Sigmoid colon (tissue), 6 donors: ENCODE measurements at regions not wholly inside any gene's neighbourhood (a gene's known extent, or its start where the extent isn't known, plus 50 kb on each side); places are given as distances from the start of the nearest gene placed in this dataset.

Source experiments
- DNase-seq: peaks from one replicate; pipeline ENCODE4 v3.0.0-alpha.2; 2019
- H3K27ac ChIP-seq, 4 donors: fragments of 200-600 bp; sonication (generic); one replicate each; pipeline ENCODE4 v1.5.1; 2016 to 2019; ENCODE audit warnings: mild to moderate bottlenecking in 1 of 4
- H3K27me3 ChIP-seq, 3 donors: fragments of 200-600 bp; sonication (generic); one replicate each; pipeline ENCODE4 v1.5.1; 2019; ENCODE audit warnings: mild to moderate bottlenecking in 1 of 3
- H3K36me3 ChIP-seq, 4 donors: fragments of 200-600 bp; sonication (generic); one replicate each; pipeline ENCODE4 v1.5.1; 2016 to 2019
- H3K4me1 ChIP-seq, 4 donors: fragments of 200-600 bp; sonication (generic); one replicate each; pipeline ENCODE4 v1.5.1; 2017 to 2019
- H3K4me3 ChIP-seq, 4 donors: fragments of 200-600 bp; sonication (generic); one replicate each; pipeline ENCODE4 v1.5.1; 2017 to 2019; ENCODE audit warnings: mild to moderate bottlenecking in 2 of 4, moderate library complexity in 1 of 4
- H3K9me3 ChIP-seq, 4 donors: fragments of 200-600 bp in 3 of 4; sonication (generic) in 3 of 4; one replicate each; pipeline versions ENCODE4 v1.5.1 to v1.6.1; 2013 to 2019
- EP300 ChIP-seq, 4 donors: sonication (generic); formaldehyde crosslinking; IDR thresholded peaks; one replicate each; pipeline ENCODE4 v1.6.1; 2017; ENCODE audit warnings: antibody characterized with exemption in 4 of 4
- POLR2A ChIP-seq, 2 donors: fragments of 450-650 bp; IDR thresholded peaks; one replicate each; pipeline ENCODE4 v1.6.1; 2016; ENCODE audit warnings: antibody characterized with exemption in 2 of 2, mild to moderate bottlenecking in 2 of 2, moderate library complexity in 2 of 2
- POLR2AphosphoS5 ChIP-seq, 4 donors: sonication (generic); formaldehyde crosslinking; IDR thresholded peaks; one replicate each; pipeline ENCODE4 v1.6.1; 2017; ENCODE audit warnings: antibody characterized with exemption in 4 of 4
- WGBS, 2 donors: extraction: QIAGEN DNeasy Blood & Tissue Kit; methylation state at CpG; one replicate each; pipeline ENCODE4 v1.1.7; 2013; 5-methylcytosine and 5-hydroxymethylcytosine counted together
- intact Hi-C: fragments of 100-400 bp; cut with DNase I; formaldehyde crosslinking; loops from one replicate; pipeline ENCODE4 v1.15.1; 2023
- TF ChIP-seq, protein P1 (sequence below), 4 experiments: fragments of 450-650 bp in 3 of 4; fragments of 200-600 bp in 1 of 4; IDR thresholded peaks; one replicate each; pipeline ENCODE4 v1.5.1; 2016 to 2019; ENCODE audit warnings: antibody characterized with exemption in 4 of 4, mild to moderate bottlenecking in 3 of 4, moderate library complexity in 2 of 4
- donor health status: healthy with polysubstance abuse.
- donor health status: healthy.

DNA sequence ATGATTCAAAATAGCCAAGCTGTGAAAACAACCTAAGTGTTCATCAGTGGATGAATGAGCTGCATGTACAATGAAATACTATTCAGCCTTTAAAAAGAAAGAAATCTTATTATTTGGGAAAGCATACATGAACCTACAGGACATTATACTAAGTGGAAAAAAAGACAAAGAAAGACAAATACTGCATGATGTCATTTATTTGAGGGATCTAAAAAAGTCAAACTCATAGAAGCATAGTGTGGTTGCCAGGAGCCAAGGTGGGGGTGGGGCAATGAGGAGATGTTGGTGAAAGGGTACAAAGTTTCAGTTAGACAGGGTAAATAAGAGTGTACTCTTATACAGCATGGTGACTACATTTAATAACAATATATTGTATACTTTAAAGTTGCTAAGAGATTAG is 261.5 kb downstream of the PARP8 start:
- TF ChIP-seq, protein P1, sequence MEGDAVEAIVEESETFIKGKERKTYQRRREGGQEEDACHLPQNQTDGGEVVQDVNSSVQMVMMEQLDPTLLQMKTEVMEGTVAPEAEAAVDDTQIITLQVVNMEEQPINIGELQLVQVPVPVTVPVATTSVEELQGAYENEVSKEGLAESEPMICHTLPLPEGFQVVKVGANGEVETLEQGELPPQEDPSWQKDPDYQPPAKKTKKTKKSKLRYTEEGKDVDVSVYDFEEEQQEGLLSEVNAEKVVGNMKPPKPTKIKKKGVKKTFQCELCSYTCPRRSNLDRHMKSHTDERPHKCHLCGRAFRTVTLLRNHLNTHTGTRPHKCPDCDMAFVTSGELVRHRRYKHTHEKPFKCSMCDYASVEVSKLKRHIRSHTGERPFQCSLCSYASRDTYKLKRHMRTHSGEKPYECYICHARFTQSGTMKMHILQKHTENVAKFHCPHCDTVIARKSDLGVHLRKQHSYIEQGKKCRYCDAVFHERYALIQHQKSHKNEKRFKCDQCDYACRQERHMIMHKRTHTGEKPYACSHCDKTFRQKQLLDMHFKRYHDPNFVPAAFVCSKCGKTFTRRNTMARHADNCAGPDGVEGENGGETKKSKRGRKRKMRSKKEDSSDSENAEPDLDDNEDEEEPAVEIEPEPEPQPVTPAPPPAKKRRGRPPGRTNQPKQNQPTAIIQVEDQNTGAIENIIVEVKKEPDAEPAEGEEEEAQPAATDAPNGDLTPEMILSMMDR (IDR thresholded peaks at IDR 0.05) = no peak
- TF ChIP-seq POLR2A (IDR thresholded peaks at IDR 0.05) (no peak), EP300 (IDR thresholded peaks at IDR 0.05) (no peak), POLR2AphosphoS5 (IDR thresholded peaks at IDR 0.05) (no peak)
- H3K9me3 ChIP-seq = no peaks in the 10 kb centered on the region
- H3K4me3 ChIP-seq = no peak overlapping the region
- intact Hi-C loops = no loop called here
- no peaks in the 10 kb centered on the region for H3K36me3 ChIP-seq
- no peaks in the 10 kb centered on the region for H3K4me1 ChIP-seq
- H3K27ac ChIP-seq = no peak overlapping the region
- DNase-seq = no peak
- H3K27me3 ChIP-seq = no peaks in the 10 kb centered on the region

DNA sequence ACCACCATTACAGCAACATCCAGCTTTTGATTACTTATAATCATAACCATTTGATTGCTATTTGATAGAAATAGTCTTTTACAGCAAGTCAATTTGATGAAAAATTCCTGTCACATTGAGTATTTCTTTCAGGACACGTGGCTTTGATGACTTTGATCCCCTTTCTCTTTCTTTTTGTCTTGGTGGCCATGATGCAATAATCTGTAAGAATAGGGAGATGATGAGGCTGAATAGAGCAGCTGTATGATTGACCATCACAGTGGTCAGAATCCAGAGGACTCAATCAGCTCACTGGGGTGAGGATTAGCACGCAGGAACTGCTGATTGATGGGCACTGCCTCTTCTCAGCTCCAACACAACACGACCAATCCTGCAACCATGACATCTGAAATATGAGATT is 262.7 kb downstream of the PARP8 start:
- no peak overlapping the region for H3K4me3 ChIP-seq
- no peaks in the 10 kb centered on the region for H3K36me3 ChIP-seq
- no peaks in the 10 kb centered on the region for H3K4me1 ChIP-seq
- H3K9me3 ChIP-seq = no peaks in the 10 kb centered on the region
- intact Hi-C loops = no loop called here
- no peak for DNase-seq
- WGBS, 2 donors = 56 to 68% methylated on average over 3 of the region's 3 CpGs
- H3K27me3 ChIP-seq = no peaks in the 10 kb centered on the region
- TF ChIP-seq POLR2A (IDR thresholded peaks at IDR 0.05) (no peak), EP300 (IDR thresholded peaks at IDR 0.05) (no peak), POLR2AphosphoS5 (IDR thresholded peaks at IDR 0.05) (no peak)
- TF ChIP-seq, protein P1 (IDR thresholded peaks at IDR 0.05) = no peak
- no peak overlapping the region for H3K27ac ChIP-seq

DNA sequence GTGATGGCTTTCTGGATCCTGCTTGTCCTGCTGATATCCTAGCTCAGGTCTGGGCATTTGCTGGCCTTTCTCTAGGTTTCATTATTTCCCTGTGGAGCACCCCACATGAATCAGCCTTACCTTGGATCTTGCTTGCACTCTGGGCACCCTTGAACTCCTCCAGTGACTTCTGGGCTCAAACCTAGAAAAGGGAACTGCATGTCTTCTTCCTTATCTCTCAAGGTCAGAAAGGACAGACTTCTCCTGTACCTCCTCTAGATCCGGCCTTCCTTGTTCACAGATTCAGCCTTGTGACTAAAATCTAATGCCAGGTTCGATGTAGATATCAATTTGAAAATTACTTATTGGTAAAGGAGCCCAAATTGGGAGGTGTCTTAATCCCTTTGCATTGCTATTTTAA is 267.9 kb downstream of the PARP8 start:
- intact Hi-C loops = no loop called here
- Histone ChIP-seq H3K4me1 (no peaks in the 10 kb centered on the region), H3K27ac (no peak overlapping the region), H3K4me3 (no peak overlapping the region), H3K36me3 (no peaks in the 10 kb centered on the region), H3K27me3 (no peaks in the 10 kb centered on the region), H3K9me3 (no peaks in the 10 kb centered on the region)
- TF ChIP-seq POLR2AphosphoS5 (IDR thresholded peaks at IDR 0.05) = no peak
- TF ChIP-seq, protein P1 (IDR thresholded peaks at IDR 0.05) = no peak
- no peak for TF ChIP-seq POLR2A (IDR thresholded peaks at IDR 0.05)
- TF ChIP-seq EP300 (IDR thresholded peaks at IDR 0.05) = no peak
- DNase-seq = no peak
- 56 to 73% methylated on average over 2 of the region's 2 CpGs for WGBS, 2 donors

DNA sequence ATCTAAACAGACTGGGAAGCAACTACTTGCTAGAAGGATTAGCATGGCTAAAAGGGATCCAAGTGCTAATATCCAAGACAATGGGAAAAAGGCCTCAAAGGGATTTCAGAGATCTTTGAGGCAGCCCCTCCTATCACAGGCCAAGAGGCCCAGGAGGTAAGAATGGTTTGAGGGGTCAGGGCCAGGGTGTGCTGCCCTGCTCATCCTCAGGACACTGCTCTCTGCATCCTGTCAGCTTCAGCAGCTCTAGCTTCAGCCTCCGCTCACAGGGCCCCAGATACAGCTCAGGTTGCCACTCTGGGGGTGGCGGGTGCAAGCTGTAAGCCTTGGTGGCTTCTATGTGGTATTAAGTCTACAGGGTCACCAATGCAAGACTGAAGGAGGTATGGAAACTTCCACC is 278.7 kb downstream of the PARP8 start:
- Histone ChIP-seq H3K4me3 (no peak overlapping the region), H3K4me1 (no peaks in the 10 kb centered on the region), H3K27me3 (no peaks in the 10 kb centered on the region), H3K36me3 (no peaks in the 10 kb centered on the region), H3K9me3 (peaks cover 0 to 2% (median 0%) of the 10 kb centered on the region in 4 donors), H3K27ac (no peak overlapping the region)
- no peak for DNase-seq
- WGBS, 2 donors = 87 to 94% methylated on average over 2 of the region's 2 CpGs
- intact Hi-C loops = no loop called here
- TF ChIP-seq, protein P1 (IDR thresholded peaks at IDR 0.05) = no peak
- no peak for TF ChIP-seq POLR2A (IDR thresholded peaks at IDR 0.05)

DNA sequence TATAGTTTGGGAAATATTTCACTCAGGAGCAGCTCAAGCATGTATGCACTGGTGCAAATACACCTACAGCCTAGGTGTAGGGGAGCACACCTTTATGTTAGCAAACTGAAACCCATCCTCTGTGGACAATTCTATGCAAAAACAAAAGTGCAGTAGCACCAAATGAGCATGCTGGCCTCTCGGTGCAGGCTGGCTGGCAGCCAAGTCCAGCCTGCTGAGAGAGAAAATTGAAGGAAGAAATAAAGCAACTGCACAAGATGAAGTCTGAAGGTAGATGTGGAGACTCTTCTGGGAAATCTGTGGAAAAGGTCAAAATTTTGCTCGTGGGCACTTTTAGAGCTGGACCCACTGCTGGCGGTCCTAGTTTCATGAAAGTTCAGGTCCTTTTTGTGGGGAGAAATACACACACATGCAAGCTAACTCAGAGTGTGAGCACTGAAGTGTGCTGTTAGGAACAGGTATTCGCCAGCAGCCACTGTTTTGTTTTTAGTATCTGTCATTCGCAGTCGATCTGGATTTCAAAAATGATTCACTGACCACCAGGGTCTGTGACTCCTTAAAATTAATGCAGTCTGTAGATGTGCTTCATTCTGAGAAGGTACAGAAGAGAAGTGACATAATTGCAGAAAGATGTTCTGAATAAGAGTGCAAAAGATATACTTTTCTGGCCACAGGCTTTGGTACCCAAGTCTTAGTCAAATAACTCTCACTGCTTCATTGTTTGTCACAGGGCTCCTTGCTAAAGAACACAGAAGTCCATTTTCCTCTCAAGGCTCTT is 281.7 kb downstream of the PARP8 start:
- 68 to 70% methylated on average over 6 of the region's 6 CpGs for WGBS, 2 donors
- no peak for TF ChIP-seq POLR2A (IDR thresholded peaks at IDR 0.05)
- TF ChIP-seq EP300 (IDR thresholded peaks at IDR 0.05) = no peak
- TF ChIP-seq, protein P1 (IDR thresholded peaks at IDR 0.05) = no peak
- no peak for TF ChIP-seq POLR2AphosphoS5 (IDR thresholded peaks at IDR 0.05)
- intact Hi-C loops = no loop called here
- H3K36me3 ChIP-seq = no peaks in the 10 kb centered on the region
- no peak overlapping the region for H3K4me3 ChIP-seq
- H3K4me1 ChIP-seq = no peaks in the 10 kb centered on the region
- no peak overlapping the region for H3K27ac ChIP-seq
- peaks cover 0 to 2% (median 0%) of the 10 kb centered on the region in 4 donors for H3K9me3 ChIP-seq
- no peaks in the 10 kb centered on the region for H3K27me3 ChIP-seq
- DNase-seq = no peak
